Cardiac fibroblast (primary cell): ENCODE measurements at regions not wholly inside any gene's neighbourhood (a gene's known extent, or its start where the extent isn't known, plus 50 kb on each side); places are given as distances from the start of the nearest gene placed in this dataset.
A peak's percentile ranks its signal among the peaks of the same experiment; 100 is the strongest.
"Not testable (repeated sequence)": the region's sequence is repeated elsewhere in the genome, so short reads cannot be mapped to it uniquely, and the experiment has no call there.

ENCODE experiments used
- DNase-seq, 2 donors: peaks; one replicate each; pipeline versions ENCODE4 v3.0.0 to v3.0.0-alpha.2; 2010; ENCODE audit warnings: low read depth in 2 of 2
- H3K4me3 ChIP-seq, 2 donors: replicated peaks in 1 of 2; 1 replicate in 1 of 2; 2 replicates in 1 of 2; pipeline ENCODE4 v1.5.1; 2011; ENCODE audit warnings: low read depth in 2 of 2, low read length in 2 of 2, mild to moderate bottlenecking in 2 of 2, moderate library complexity in 1 of 2
- TF ChIP-seq, protein P1 (sequence below): IDR thresholded peaks from one replicate; pipeline ENCODE4 v1.5.1; 2011; ENCODE audit warnings: low read depth, mild to moderate bottlenecking, low read length, inconsistent platforms

DNA sequence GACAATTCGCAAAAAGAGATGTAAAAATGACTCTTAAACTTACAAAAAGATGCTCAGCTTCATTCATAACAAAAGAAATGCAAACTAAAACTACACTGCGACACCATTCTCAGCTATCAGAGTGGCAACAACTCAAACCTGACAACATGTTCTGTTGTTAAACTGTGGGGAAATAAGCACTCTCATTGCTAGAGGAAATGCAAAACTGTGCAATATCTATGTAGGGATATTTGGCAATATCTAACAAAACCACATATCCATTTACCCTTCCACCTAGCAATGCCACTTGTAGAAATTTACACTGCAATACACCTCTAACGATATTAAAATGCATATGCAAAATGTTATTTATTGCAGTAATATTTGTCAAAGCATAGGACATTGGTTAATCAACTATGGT is 78.3 kb upstream of the EGFL6 start:
- no peak overlapping the region for H3K4me3 ChIP-seq
- TF ChIP-seq, protein P1, sequence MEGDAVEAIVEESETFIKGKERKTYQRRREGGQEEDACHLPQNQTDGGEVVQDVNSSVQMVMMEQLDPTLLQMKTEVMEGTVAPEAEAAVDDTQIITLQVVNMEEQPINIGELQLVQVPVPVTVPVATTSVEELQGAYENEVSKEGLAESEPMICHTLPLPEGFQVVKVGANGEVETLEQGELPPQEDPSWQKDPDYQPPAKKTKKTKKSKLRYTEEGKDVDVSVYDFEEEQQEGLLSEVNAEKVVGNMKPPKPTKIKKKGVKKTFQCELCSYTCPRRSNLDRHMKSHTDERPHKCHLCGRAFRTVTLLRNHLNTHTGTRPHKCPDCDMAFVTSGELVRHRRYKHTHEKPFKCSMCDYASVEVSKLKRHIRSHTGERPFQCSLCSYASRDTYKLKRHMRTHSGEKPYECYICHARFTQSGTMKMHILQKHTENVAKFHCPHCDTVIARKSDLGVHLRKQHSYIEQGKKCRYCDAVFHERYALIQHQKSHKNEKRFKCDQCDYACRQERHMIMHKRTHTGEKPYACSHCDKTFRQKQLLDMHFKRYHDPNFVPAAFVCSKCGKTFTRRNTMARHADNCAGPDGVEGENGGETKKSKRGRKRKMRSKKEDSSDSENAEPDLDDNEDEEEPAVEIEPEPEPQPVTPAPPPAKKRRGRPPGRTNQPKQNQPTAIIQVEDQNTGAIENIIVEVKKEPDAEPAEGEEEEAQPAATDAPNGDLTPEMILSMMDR = no peak
- no peak for DNase-seq

DNA sequence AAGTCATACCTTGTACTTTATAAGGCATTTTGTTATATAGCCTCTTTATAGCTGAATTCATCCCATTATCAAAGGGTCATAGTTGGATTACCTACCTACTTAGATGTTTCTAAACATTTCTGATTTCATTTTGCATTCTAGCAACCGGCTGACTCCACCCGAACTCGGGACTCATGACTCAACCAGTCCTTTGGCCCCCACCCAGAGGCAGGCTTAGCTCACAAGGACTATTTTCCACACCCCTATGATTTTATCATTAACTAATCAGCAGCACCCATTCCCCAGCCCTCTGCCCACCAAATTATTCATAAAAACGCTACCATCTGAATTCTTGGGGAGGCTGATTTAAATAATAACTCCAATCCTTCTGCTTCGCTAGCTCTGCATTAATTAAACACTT is 79.9 kb upstream of the EGFL6 start:
- TF ChIP-seq, protein P1 = no peak
- DNase-seq = peak; percentile 72 to 81
- H3K4me3 ChIP-seq = no peak overlapping the region

DNA sequence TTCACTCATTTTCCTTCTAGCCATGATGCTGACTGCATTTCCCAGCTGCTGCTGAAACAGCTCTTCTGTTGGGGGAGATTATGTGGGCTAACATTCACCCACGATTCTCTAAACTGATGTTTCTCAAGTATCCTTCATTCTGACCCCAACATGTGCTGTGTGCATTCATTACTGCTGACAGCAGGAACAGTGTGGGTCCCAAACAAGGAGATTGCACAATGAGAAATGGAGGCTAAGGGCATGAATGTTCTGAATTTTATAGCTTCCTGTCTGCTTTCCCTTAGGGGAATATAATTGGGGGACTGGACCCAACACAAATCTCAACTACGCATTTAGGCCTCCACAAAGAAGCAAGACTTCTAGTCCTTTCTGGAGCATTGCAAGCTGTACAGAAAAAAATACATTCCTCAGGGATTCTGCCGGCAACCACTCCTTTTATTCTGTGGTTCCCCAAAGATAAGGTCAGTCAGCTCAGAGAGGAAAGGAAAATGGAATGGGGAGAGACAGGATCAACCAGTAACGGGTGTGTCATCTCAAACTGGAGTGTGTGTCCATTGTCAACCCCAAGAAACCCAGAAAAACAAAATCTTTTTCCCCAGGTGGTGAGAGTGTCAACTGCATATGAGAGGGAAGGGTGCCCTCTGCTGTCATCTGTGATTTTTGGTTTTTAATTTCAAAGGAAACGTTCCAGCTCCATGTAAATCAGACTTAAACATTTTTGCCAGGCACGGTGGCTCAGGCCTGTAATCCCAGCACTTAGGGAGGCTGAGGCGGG is 81.5 kb upstream of the EGFL6 start:
- DNase-seq = peak; percentile 92 to 94
- H3K4me3 ChIP-seq = no peak overlapping the region
- TF ChIP-seq, protein P1 = peak; percentile 40

DNA sequence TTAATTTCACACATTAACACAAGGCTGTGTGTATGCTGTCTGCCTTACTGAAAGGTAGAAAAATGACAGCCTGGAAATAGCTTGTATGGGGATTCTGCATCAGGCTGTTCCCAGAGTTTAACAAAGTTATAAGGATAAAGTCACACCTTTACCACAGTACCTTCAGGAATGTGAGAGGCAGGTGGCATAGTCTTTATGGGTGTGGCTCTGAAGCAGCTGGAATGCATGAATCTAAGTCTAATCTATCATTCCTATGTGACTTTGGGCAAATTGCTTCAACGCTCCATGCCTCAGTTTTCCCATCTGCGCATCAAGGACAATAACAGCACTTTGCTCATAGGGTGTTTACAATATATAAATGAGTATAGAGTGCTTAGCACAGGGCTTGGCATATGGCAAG is 84.2 kb upstream of the EGFL6 start:
- TF ChIP-seq, protein P1 = no peak
- no peak for DNase-seq
- H3K4me3 ChIP-seq = no peak overlapping the region

DNA sequence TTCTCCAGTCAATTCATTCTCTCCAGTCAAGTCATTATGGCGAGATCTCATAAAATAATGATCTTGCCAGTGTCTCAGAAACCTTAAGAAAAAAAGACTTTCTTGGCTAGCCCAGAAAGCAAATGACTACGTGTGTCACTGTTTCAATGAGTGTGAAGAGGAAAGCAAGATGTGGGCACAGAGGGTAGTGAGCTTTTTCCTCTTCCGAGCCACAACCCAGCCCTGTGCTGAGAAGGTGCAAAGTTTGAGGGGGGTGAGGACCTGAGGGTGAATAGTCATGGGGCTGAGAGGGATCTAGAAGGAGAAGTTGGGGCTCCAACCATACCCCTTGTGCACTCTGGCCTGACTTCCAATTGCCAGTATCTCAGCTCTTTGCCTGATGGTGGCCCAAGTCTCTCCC is 85.6 kb upstream of the EGFL6 start:
- no peak overlapping the region for H3K4me3 ChIP-seq
- TF ChIP-seq, protein P1 = no peak
- DNase-seq = no peak

DNA sequence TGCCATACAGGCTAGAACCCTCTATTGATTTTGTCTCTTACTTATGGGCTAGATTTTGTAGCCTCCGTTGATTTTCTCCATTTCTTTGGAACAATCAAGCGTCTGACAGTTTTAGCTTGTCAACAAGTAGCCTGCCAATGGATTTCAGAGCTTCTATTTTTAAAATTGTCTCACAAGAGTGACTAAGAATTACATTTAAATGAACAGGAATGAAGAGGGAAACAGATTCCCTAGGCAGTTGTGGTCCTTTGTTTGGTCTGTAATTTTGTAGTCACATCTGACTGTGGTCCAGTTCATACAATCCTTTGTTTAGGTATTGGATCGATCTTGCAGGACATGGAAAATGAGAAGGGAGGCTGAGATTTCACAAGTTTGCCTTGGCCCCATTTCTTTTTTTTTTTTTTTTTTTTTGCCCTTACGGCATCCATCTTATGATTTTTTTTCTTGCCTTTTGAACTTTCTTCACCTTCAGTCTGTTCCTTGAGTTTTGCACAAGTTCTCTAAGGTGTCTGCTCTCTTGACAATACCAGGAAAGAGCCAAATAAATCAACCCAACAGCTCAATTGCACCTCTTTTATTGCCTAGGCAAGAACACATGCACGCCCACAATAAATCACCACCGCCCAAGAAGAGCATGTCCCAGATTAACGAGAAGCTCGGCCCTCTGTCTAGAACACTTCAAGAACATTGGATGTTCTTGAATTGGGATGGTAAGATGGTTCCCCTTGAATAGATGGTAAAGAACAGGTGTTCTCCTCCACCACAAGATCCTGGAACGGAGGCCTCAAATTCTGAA is 86.5 kb upstream of the EGFL6 start:
- peak in 1 of 2 donors; percentile 46 for DNase-seq
- TF ChIP-seq, protein P1 = no peak

DNA sequence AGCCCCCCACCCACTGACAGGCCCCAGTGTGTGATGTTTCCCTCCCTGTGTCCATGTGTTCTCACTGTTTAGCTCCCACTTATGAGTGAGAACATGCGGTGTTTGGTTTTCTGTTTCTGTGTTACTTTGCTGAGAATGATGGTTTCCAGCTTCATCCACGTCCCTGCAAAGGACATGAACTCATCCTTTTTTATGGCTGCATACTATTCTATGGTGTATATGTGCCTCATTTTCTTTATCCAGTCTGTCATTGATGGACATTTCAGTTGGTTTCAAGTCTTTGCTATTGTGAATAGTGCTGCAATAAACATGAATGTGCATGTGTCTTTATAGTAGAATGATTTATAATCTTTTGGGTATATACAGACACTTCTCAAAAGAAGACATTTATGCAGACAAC is 88.6 kb upstream of the EGFL6 start:
- not testable (repeated sequence) for DNase-seq, H3K4me3 ChIP-seq

More for the DNA sequence above, 86.5 kb upstream of the EGFL6 start:
- H3K4me3 ChIP-seq = no peak overlapping the region
